Activated T-cell treated with anti-CD3 and anti-CD28 coated beads, Interleukin-2, amount 50 U/mL, for 4 hours (primary cell): ENCODE measurements at regions not wholly inside any gene's neighbourhood (a gene's known extent, or its start where the extent isn't known, plus 50 kb on each side); places are given as distances from the start of the nearest gene placed in this dataset.

Source experiments
- ATAC-seq, 2 donors: fragments of 200-7000 bp; cut with Tn5 transposase; one replicate each; pipeline ENCODE4 v1.10.0; 2021
- DNase-seq: peaks from one replicate; pipeline ENCODE4 v3.0.0-alpha.2; 2020
- H3K27me3 Mint-ChIP-seq: one replicate; pipeline ENCODE4 v1.8.0; 2021; ENCODE audit warnings: low read depth, mixed read lengths
- H3K36me3 Mint-ChIP-seq: one replicate; pipeline ENCODE4 v1.8.0; 2022; ENCODE audit warnings: mixed read lengths; ENCODE audit not compliant: insufficient read depth
- H3K4me1 Mint-ChIP-seq: one replicate; pipeline ENCODE4 v1.8.0; 2021; ENCODE audit warnings: low read depth, mixed read lengths
- H3K4me3 Mint-ChIP-seq: one replicate; pipeline ENCODE4 v1.8.0; 2021; ENCODE audit warnings: mild to moderate bottlenecking, moderate library complexity, mixed read lengths
- H3K9me3 Mint-ChIP-seq: one replicate; pipeline ENCODE4 v1.8.0; 2021; ENCODE audit warnings: mixed read lengths

DNA sequence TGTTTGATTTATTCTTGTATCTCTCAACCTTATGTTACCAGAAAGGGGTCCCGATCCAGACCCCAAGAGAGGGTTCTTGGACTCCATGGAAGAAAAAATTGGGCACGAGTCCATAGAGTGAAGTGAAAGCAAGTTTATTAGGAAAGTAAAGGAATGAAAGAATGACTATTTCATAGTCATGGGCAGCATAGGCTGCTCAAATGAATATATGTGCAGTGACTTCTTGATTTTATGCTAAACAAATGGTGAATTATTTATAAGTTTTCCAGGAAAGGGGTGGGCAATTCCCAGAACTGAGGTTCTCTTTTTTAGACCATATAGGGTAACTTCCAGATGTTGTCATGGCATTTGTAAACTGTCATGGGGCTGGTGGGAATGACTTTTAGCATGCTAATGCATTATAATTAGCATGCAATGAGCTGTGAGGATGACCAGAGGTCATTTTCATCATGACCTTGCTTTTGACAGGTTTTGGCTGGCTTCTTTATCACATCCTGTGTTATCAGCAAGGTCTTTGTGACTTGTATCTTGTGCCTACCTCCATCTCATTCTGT lies 832.4 kb upstream of the CDH2 start:
- no peaks in the 10 kb centered on the region for H3K36me3 Mint-ChIP-seq
- no peak overlapping the region for H3K4me3 Mint-ChIP-seq
- ATAC-seq = no peak
- H3K27me3 Mint-ChIP-seq = no peaks in the 10 kb centered on the region
- H3K4me1 Mint-ChIP-seq = no peaks in the 10 kb centered on the region
- no peak for DNase-seq
- H3K9me3 Mint-ChIP-seq = peaks cover 8% of the 10 kb centered on the region

DNA sequence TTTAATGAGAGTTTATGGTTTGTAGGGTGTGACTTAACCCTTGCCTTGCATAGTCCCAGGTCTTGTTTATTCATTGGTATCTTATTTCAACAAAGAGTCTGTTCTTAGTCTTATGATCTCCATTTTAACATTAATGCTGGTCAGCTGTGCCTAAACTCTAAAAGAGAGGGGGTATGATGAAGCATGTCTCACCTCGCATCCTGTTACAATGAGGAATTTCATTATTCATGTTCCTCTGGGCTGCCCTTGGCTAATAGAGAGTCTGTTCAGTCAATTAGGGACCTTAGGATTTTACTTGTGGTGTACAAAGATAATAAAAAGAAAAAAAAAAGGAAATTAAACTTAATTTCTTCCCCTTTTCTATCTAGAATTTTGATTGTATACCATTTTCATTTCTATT lies 831.9 kb upstream of the CDH2 start:
- no peak overlapping the region for H3K4me3 Mint-ChIP-seq
- peaks cover 8% of the 10 kb centered on the region for H3K9me3 Mint-ChIP-seq
- ATAC-seq (no peak), DNase-seq (no peak)
- H3K36me3 Mint-ChIP-seq = no peaks in the 10 kb centered on the region
- H3K4me1 Mint-ChIP-seq = no peaks in the 10 kb centered on the region
- H3K27me3 Mint-ChIP-seq = no peaks in the 10 kb centered on the region

DNA sequence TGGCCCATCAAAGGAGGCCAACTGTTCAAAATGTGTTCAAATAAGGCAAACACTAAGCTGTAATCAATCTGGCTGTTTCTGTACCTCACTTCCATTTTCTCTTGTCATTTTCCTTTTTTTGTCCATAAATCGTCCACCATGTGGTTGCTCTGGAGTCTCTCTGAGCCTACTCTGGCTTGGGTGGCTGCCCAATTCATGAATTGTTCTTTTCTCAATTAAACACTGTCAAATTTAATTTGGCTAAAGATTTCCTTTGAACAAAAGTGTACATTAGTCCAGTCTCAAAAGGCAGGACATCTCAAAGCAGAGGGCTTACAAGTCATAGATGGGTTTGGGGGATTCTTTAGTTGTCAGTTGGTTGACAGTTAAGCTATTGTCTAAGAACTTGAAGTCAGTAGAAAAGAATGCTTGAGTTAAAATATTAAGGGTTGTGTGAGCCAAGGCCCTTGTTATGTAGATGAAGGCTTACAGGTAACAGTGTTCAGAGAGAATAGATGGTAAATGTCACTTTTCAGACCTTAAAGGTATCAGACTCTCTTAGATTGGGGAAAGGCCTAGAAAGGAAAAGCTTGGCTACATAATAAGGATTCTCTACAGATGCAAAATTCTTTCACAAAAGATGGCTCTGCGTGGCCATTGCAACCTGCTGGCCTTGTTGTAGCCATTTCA lies 831.2 kb upstream of the CDH2 start:
- DNase-seq (no peak), ATAC-seq (no peak)
- H3K9me3 Mint-ChIP-seq = peaks cover 8% of the 10 kb centered on the region
- H3K36me3 Mint-ChIP-seq = no peaks in the 10 kb centered on the region
- no peaks in the 10 kb centered on the region for H3K4me1 Mint-ChIP-seq
- H3K27me3 Mint-ChIP-seq = no peaks in the 10 kb centered on the region
- H3K4me3 Mint-ChIP-seq = no peak overlapping the region

DNA sequence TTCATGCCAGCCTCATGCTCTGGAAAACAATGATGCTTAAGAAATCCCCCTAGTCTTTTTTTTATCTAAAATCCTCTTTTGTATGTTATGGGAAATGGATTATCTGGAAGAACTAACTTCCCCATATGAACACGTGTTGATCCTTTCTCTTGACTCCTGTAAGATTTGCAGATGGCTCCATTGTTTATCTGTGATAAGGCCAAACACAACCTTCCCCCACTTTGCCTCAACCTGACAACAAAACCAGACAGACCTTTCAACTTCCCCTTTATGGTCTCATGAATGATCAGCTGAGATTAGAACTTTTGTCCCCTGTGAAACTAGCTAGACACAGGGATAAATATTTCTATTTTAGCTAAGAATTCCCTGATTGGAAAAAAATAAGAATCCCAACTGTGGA lies 828.0 kb upstream of the CDH2 start:
- no peak for ATAC-seq
- H3K27me3 Mint-ChIP-seq = no peaks in the 10 kb centered on the region
- no peaks in the 10 kb centered on the region for H3K36me3 Mint-ChIP-seq
- peaks cover 8% of the 10 kb centered on the region for H3K9me3 Mint-ChIP-seq
- no peak overlapping the region for H3K4me3 Mint-ChIP-seq
- DNase-seq = no peak
- no peaks in the 10 kb centered on the region for H3K4me1 Mint-ChIP-seq

DNA sequence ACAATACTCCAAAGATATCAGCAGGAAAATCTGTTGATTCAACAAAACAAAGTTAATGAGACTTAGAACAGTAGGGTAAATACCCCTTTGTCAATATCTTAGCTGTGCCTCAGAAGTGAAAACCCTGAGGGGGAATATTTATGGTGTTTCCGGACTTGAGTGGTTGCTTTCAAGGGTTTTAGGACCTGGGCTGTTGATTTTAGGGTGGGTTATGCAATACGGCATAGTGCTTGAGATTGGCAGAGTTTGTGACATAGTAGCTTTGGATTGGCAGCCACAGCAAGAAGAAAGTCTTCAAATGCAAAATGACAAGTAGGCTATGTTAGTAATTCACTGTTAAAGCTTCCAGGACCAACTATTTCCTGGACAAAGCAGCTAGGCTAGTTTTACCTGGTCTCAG lies 826.3 kb upstream of the CDH2 start:
- DNase-seq = no peak
- Mint-ChIP-seq H3K9me3 (peaks cover 20% of the 10 kb centered on the region), H3K27me3 (no peaks in the 10 kb centered on the region), H3K4me3 (no peak overlapping the region), H3K36me3 (no peaks in the 10 kb centered on the region), H3K4me1 (no peaks in the 10 kb centered on the region)
- ATAC-seq = no peak

DNA sequence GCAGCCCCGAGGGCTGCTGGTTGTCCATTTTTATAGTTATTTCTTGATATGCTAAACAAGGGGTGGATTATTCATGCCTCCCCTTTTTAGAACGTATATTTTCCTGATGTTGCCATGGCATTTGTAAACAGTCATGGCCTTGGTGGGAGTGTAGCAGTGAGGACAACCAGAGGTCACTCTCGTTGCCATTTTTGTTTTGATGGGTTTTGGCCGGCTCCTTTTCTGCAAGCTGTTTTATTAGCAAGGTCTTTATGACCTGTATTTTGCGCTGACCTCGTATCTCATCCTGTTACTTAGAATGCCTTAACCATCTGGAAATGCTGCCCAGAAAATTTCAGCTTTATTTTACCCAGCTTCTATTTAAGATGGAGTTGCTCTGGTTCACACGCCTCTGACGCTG lies 825.8 kb upstream of the CDH2 start:
- no peak overlapping the region for H3K4me3 Mint-ChIP-seq

DNA sequence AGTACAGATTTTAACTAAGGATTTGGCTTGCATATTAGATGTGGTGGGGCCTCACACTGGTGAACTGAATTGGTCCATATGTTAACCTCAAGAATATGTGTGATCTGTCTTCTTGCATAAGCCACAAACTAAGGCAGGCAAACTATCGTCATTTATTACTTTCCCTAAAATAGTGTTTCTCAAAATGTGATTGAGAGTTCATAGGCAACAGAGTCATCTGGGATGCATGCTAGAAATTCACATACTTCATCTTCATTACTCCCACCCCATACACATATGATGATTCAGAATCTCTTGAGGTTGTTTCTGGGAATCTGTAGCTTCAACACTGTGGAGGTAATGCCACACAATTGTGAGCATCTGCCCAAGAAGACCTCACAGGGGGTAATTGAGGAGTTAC lies 822.8 kb upstream of the CDH2 start:
- Mint-ChIP-seq H3K36me3 (no peaks in the 10 kb centered on the region), H3K4me1 (no peaks in the 10 kb centered on the region), H3K9me3 (peaks cover 19% of the 10 kb centered on the region), H3K4me3 (no peak overlapping the region), H3K27me3 (no peaks in the 10 kb centered on the region)
- ATAC-seq (no peak), DNase-seq (no peak)

More for the DNA sequence above, 825.8 kb upstream of the CDH2 start:
- no peak for DNase-seq
- ATAC-seq = no peak
- Mint-ChIP-seq H3K4me1 (no peaks in the 10 kb centered on the region), H3K27me3 (no peaks in the 10 kb centered on the region), H3K36me3 (no peaks in the 10 kb centered on the region), H3K9me3 (peaks cover 15% of the 10 kb centered on the region)

DNA sequence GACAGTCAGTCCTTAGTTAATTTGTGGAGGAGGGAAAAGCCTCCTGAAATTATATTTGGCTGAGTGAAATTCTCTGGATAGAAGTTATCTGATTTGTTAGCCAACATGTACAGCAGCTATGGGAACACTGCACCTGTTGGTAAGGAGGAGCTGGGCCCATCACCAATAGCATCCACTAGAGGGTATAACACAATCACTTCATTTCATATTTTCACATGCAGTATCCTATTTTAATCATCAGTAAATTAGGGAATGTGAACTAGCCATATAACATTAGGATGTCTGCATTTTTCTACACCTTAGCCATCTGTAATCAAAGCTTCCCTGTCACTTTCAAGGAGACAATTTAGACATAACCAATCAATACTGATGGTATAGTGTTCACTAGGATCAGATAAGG lies 818.4 kb upstream of the CDH2 start:
- ATAC-seq = no peak
- H3K27me3 Mint-ChIP-seq = no peaks in the 10 kb centered on the region
- H3K4me3 Mint-ChIP-seq = no peak overlapping the region
- no peaks in the 10 kb centered on the region for H3K4me1 Mint-ChIP-seq
- no peaks in the 10 kb centered on the region for H3K36me3 Mint-ChIP-seq
- no peak for DNase-seq
- peaks cover 16% of the 10 kb centered on the region for H3K9me3 Mint-ChIP-seq

DNA sequence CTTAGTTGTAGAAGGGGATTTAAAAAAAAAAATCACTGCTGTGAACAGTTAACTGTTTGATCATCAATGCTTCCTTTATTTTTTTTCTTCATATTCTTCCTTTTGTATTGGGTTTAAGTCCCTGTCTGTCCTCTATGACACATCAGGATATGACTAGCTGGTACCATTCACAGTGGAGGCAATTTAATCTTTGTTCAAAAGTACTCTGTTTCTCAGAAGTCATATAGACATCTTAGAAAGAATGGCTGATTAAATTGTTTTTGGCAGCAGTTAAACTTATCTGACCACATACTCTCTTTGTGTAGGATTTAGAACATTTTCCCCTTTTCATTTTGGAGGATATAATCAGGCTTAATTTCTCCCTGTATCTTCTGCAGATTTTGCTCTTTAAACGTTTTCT lies 807.8 kb upstream of the CDH2 start:
- Mint-ChIP-seq H3K4me1 (no peaks in the 10 kb centered on the region), H3K36me3 (no peaks in the 10 kb centered on the region), H3K9me3 (peaks cover 23% of the 10 kb centered on the region), H3K4me3 (no peak overlapping the region), H3K27me3 (no peaks in the 10 kb centered on the region)
- ATAC-seq (no peak), DNase-seq (no peak)

DNA sequence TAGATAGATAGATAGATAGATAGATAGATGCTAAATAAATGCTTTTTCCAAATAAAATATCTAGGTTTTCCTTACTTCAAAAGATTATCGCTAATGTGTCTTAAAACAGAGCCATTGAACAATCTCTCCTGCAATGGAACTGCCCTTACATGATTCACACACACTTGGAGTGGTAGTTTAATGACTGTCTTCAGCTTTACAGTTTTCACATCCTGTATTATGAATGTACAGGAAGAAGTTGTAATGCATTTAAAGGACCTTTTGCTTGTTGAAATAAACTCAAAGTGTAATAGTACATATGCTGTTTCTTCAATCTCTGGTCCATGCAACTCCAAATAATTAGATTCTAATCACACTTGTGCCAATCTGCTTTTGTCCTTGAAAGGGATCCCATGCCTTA lies 797.6 kb upstream of the CDH2 start:
- H3K27me3 Mint-ChIP-seq = no peaks in the 10 kb centered on the region
- H3K36me3 Mint-ChIP-seq = no peaks in the 10 kb centered on the region
- H3K9me3 Mint-ChIP-seq = peaks cover 34% of the 10 kb centered on the region
- ATAC-seq (no peak), DNase-seq (no peak)
- no peak overlapping the region for H3K4me3 Mint-ChIP-seq
- no peaks in the 10 kb centered on the region for H3K4me1 Mint-ChIP-seq

DNA sequence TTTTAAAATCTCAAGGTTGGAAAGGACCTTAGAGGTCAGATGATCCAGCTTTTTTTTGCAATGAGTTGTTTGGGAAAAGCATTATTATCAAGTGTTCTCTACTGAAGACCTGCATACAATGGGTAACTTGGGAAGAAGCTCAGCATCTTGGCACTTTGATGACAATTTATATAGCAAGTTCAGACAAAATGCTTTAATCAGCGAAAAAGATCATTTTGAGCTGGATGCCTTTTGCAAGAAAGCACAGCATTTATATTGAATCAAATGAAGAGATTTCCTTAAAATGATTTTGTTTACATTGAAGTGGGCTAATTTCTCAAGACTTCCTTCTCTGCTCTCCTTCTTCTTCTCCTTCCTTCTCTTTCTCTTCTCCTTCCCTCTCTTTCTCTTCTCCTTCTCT lies 796.4 kb upstream of the CDH2 start:
- H3K4me1 Mint-ChIP-seq = no peaks in the 10 kb centered on the region
- ATAC-seq = no peak
- no peak for DNase-seq
- H3K36me3 Mint-ChIP-seq = no peaks in the 10 kb centered on the region
- H3K4me3 Mint-ChIP-seq = no peak overlapping the region
- H3K9me3 Mint-ChIP-seq = peaks cover 36% of the 10 kb centered on the region
- no peaks in the 10 kb centered on the region for H3K27me3 Mint-ChIP-seq

DNA sequence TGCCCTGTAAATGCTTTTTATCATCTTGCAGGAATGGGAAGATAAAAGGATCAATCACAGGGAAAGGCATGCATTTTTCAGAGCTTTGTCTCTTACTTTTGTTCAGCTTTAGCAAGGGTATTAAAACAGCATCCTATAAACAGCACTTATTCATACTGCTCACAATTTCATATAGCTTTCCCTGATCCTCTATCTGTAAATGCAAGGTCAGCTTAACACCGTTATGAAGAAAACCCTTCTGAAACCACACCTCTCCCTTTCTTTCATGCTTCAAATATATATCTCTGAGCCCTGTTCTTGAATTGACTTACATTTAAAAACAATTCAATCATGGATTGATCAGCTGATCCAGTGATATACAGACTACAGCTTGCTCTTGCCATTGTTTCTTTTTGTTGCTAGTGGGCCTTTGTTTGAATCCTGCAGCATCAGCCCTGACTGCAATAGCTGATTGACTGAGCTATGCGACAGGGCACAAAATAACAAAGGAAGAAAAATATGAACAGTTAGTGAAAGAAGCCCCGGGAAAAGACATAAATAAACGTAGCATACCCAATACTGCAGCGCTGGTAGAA lies 795.5 kb upstream of the CDH2 start:
- Mint-ChIP-seq H3K27me3 (no peaks in the 10 kb centered on the region), H3K36me3 (no peaks in the 10 kb centered on the region), H3K4me3 (no peak overlapping the region), H3K9me3 (peaks cover 34% of the 10 kb centered on the region), H3K4me1 (no peaks in the 10 kb centered on the region)
- ATAC-seq (no peak), DNase-seq (no peak)

DNA sequence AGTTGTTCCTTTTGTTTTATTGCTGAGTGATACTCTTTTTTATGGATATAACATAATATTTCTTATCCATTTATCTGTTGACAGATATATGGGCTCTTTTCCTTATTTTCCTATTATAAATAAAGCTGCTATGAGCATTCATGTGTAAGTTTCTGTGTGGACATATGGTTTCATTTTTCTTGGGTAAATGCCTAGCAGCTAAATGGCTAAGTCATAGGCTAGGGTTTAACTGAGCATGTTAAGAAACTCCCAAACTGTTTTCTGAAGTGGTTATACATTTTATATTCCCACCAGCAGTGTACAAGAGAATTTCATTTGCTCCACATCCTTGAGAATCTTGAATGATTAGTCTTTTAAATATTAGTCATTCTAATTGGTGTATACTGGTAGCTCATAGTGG lies 786.6 kb upstream of the CDH2 start:
- Mint-ChIP-seq H3K4me1 (no peaks in the 10 kb centered on the region), H3K36me3 (no peaks in the 10 kb centered on the region), H3K27me3 (no peaks in the 10 kb centered on the region)

DNA sequence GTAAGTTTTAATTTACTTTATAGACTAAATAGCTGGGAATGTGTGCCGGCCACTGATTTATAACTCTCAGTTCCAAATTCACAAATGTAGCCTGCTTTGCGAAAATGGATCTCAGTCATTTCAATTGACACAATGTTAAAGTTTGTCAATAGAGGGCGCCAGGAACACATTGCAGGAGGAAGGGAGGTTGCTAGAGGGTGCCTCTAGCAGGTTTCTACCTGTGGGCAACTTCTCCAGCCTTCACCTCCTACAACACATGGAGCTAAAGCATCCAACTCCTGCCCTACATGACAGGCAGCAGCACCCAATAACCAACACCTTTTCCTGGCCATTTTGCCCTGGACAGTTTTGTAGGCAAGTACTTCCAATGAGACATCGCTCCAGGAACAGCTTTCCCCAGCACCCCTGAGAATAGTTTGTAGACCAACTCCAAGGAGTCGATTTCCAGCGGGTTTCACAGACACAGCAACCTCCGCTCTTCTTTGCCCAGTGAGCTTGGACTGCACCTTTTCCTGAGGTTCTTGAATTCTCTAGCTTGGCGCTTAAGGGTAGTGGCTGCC lies 784.8 kb upstream of the CDH2 start:
- DNase-seq (no peak), ATAC-seq (no peak)
- Mint-ChIP-seq H3K36me3 (no peaks in the 10 kb centered on the region), H3K9me3 (peaks cover 8% of the 10 kb centered on the region), H3K4me1 (no peaks in the 10 kb centered on the region), H3K4me3 (no peak overlapping the region), H3K27me3 (no peaks in the 10 kb centered on the region)

More for the DNA sequence above, 786.6 kb upstream of the CDH2 start:
- ATAC-seq (no peak), DNase-seq (no peak)
- Mint-ChIP-seq H3K4me3 (no peak overlapping the region), H3K9me3 (peaks cover 12% of the 10 kb centered on the region)

DNA sequence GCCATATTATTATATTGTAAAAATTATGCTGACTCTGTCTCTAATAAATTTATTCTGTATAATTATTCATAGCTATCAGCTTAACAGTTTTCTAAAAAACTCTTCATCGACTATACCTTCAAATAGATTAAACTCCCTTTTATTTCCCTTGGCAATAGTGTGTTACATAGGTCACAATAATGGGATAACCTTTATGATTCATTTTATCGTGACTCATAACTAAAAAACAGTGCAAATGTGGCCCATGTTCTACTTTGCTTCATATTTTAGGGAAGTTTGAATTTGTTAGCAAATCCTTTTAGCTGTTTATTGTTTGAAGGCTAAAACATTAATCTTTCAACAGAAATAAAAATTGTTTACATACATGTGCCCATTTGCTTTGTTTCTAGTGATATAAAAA lies 783.2 kb upstream of the CDH2 start:
- Mint-ChIP-seq H3K36me3 (no peaks in the 10 kb centered on the region), H3K27me3 (no peaks in the 10 kb centered on the region), H3K9me3 (peaks cover 16% of the 10 kb centered on the region), H3K4me1 (no peaks in the 10 kb centered on the region), H3K4me3 (no peak overlapping the region)
- no peak for ATAC-seq
- DNase-seq = no peak
